SK-N-MC (cell line): ENCODE measurements at regions not wholly inside any gene's neighbourhood (a gene's known extent, or its start where the extent isn't known, plus 50 kb on each side); places are given as distances from the start of the nearest gene placed in this dataset.

Source experiments
- EZH2 ChIP-seq: fragments of 200-600 bp; sonication (generic); IDR thresholded peaks from one replicate; pipeline ENCODE4 v1.6.1; 2017; ENCODE audit warnings: antibody characterized with exemption
- FOXP2 ChIP-seq: optimal IDR thresholded peaks from 2 replicates; pipeline ENCODE3; 2011; ENCODE audit warnings: mild to moderate bottlenecking, moderate library complexity; ENCODE audit not compliant: insufficient read depth; ENCODE audit errors: extremely low read length, control extremely low read depth
- POLR2AphosphoS5 ChIP-seq: IDR thresholded peaks from 2 replicates; pipeline ENCODE4 v1.6.1; 2012; ENCODE audit warnings: mild to moderate bottlenecking, low read depth, low read length, borderline replicate concordance

GRCh38 chr5:116378777-116379121, 195.9 kb downstream of the SEMA6A start:
- TF ChIP-seq POLR2AphosphoS5 (no peak), EZH2 (no peak), FOXP2 (no peak)
